A549 (cell line): ENCODE measurements at regions not wholly inside any gene's neighbourhood (a gene's known extent, or its start where the extent isn't known, plus 50 kb on each side); places are given as distances from the start of the nearest gene placed in this dataset.

Source experiments
- ATAC-seq, 2 experiments: fragments of 200-7000 bp in 1 of 2; fragments of >200 bp in 1 of 2; cut with Nextera tagmentation in 1 of 2; cut with Tn5 transposase in 1 of 2; 3 replicates each; pipeline versions ENCODE4 v1.8.0 to v1.9.1; 2018 to 2020; ENCODE audit warnings: mild to moderate bottlenecking in 1 of 2, moderate library complexity in 1 of 2
- CTCF ChIA-PET: fragments of 300-600 bp; sonication (Branson Sonifier 250); formaldehyde crosslinking; extraction: SDS; loops from one replicate; lab custom pipeline; 2021; ENCODE audit warnings: antibody characterized with exemption, inconsistent platforms; lab: Yijun Ruan, JAX
- POLR2A ChIA-PET: fragments of 350-600 bp; formaldehyde crosslinking; extraction: SDS; loops from one replicate; lab custom pipeline; 2021; ENCODE audit warnings: antibody characterized with exemption, inconsistent platforms; lab: Yijun Ruan, JAX
- DNase-seq, 2 experiments: peaks; one replicate each; pipeline versions ENCODE4 v3.0.0 to v3.0.0-alpha.2; 2011 to 2016; ENCODE audit warnings: low read depth in 1 of 2, low spot score in 1 of 2
- FAIRE-seq: peaks from 2 replicates; lab custom pipeline; 2011; peaks lifted over from hg19 to GRCh38; lab: Jason Lieb, UNC
- H3K27ac ChIP-seq, 2 experiments: fragments of >200 bp; sonication (Bioruptor Twin); formaldehyde crosslinking; 3 replicates each; pipeline ENCODE4 v1.5.1; 2016 to 2017
- H3K4me1 ChIP-seq: fragments of >200 bp; sonication (Bioruptor Twin); formaldehyde crosslinking; 3 replicates; pipeline ENCODE4 v1.6.1; 2016
- H3K4me2 ChIP-seq: fragments of >200 bp; sonication (Bioruptor Twin); formaldehyde crosslinking; 3 replicates; pipeline ENCODE4 v1.6.1; 2016
- H3K4me3 ChIP-seq: fragments of >200 bp; sonication (Bioruptor Twin); formaldehyde crosslinking; 3 replicates; pipeline ENCODE4 v1.5.1; 2016
- H3K9me3 ChIP-seq: fragments of >200 bp; sonication (Bioruptor Twin); formaldehyde crosslinking; 3 replicates; pipeline ENCODE4 v1.6.1; 2016
- BCL3 ChIP-seq: fragments of >200 bp; sonication (Bioruptor Twin); formaldehyde crosslinking; IDR thresholded peaks from 3 replicates; pipeline ENCODE4 v1.6.1; 2016
- BHLHE40 ChIP-seq: IDR thresholded peaks from 2 replicates; pipeline ENCODE4 v1.6.1; 2012; ENCODE audit warnings: low read depth, low read length, inconsistent platforms
- CHD2 ChIP-seq: fragments of 150-350 bp; IDR thresholded peaks from 2 replicates; pipeline ENCODE4 v1.6.1; 2014; ENCODE audit warnings: low read length; ENCODE audit not compliant: partially characterized antibody
- CTCF ChIP-seq: fragments of >200 bp; sonication (Bioruptor Twin); formaldehyde crosslinking; IDR thresholded peaks from 3 replicates; pipeline ENCODE4 v1.5.1; 2016
- E2F6 ChIP-seq: IDR thresholded peaks from 2 replicates; pipeline ENCODE4 v1.6.1; 2012; ENCODE audit warnings: low read depth, borderline replicate concordance
- ELK1 ChIP-seq: fragments of 150-350 bp; IDR thresholded peaks from 2 replicates; pipeline ENCODE4 v1.6.1; 2014; ENCODE audit warnings: low read depth, mild to moderate bottlenecking, low read length
- EP300 ChIP-seq, 2 experiments: fragments of >200 bp; sonication (Bioruptor Twin); formaldehyde crosslinking; IDR thresholded peaks; 2 replicates in 1 of 2; 3 replicates in 1 of 2; pipeline ENCODE4 v1.6.1; 2016 to 2017
- ESRRA ChIP-seq: fragments of 150-350 bp; IDR thresholded peaks from 2 replicates; pipeline ENCODE4 v1.6.1; 2014; ENCODE audit warnings: mild to moderate bottlenecking, low read length, borderline replicate concordance
- HDAC2 ChIP-seq: fragments of 200-600 bp; sonication (generic); IDR thresholded peaks from 2 replicates; pipeline ENCODE4 v1.6.1; 2016
- HOXA7 ChIP-seq: fragments of 250-450 bp; sonication (Bioruptor Pico); IDR thresholded peaks from 2 replicates; pipeline ENCODE4 v1.5.0; 2020; ENCODE audit warnings: mild to moderate bottlenecking, moderate library complexity
- JUNB ChIP-seq: fragments of >200 bp; sonication (Bioruptor Twin); formaldehyde crosslinking; IDR thresholded peaks from 2 replicates; pipeline ENCODE4 v1.6.1; 2016
- KDM5A ChIP-seq: fragments of 200-600 bp; sonication (generic); IDR thresholded peaks from 2 replicates; pipeline ENCODE4 v1.6.1; 2016; ENCODE audit warnings: antibody characterized with exemption, mild to moderate bottlenecking
- MAFK ChIP-seq: fragments of 450-650 bp; IDR thresholded peaks from 2 replicates; pipeline ENCODE4 v1.6.1; 2014; ENCODE audit not compliant: partially characterized antibody
- MAX ChIP-seq: IDR thresholded peaks from 2 replicates; pipeline ENCODE4 v1.6.1; 2012
- MAZ ChIP-seq: fragments of 150-350 bp; IDR thresholded peaks from 2 replicates; pipeline ENCODE4 v1.6.1; 2014; ENCODE audit warnings: antibody characterized with exemption, low read depth, low read length, borderline replicate concordance
- PHF8 ChIP-seq: fragments of 200-600 bp; sonication (generic); IDR thresholded peaks from 2 replicates; pipeline ENCODE4 v1.6.1; 2016; ENCODE audit warnings: low read depth, mild to moderate bottlenecking, antibody characterized with exemption, moderate library complexity, borderline replicate concordance
- POLR2A ChIP-seq: IDR thresholded peaks from 2 replicates; pipeline ENCODE4 v1.6.1; 2012; ENCODE audit warnings: mild to moderate bottlenecking, low read length
- RAD21 ChIP-seq, 2 experiments: fragments of >200 bp in 1 of 2; sonication (Bioruptor Twin) in 1 of 2; formaldehyde crosslinking in 1 of 2; IDR thresholded peaks in 1 of 2; conservative IDR thresholded peaks in 1 of 2; 2 replicates in 1 of 2; 3 replicates in 1 of 2; pipeline ENCODE4 v1.6.1; 2012 to 2018; ENCODE audit warnings: inconsistent platforms in 1 of 2
- RNF2 ChIP-seq: fragments of 200-600 bp; sonication (generic); IDR thresholded peaks from 2 replicates; pipeline ENCODE4 v1.6.1; 2016; ENCODE audit warnings: low read depth, mild to moderate bottlenecking, antibody characterized with exemption, moderate library complexity, borderline replicate concordance
- SREBF2 ChIP-seq: fragments of 450-650 bp; IDR thresholded peaks from 2 replicates; pipeline ENCODE4 v1.6.1; 2014; ENCODE audit warnings: mild to moderate bottlenecking, moderate library complexity
- whole genome bisulfite sequencing: methylation state at CpG from one replicate; pipeline ENCODE4 v1.1.6; 2017; ENCODE audit errors: missing lambda C conversion rate; 5-methylcytosine and 5-hydroxymethylcytosine counted together

- 11% methylated on average over 3 of the region's 3 CpGs for WGBS
- POLR2A ChIA-PET = no interaction called here
Measured at GRCh38 chr2:145975406-145975805, 1455.5 kb upstream of the ZEB2 start.

GRCh38 chr2:145961846-145962245 is 1441.9 kb upstream of the ZEB2 start:
- TF ChIP-seq BHLHE40 = no peak
- TF ChIP-seq MAX = no peak
- TF ChIP-seq CTCF = no peak
- no peak for TF ChIP-seq JUNB
- no peak for TF ChIP-seq HDAC2
- no peak for TF ChIP-seq KDM5A
- TF ChIP-seq E2F6 = no peak
- TF ChIP-seq BCL3 = no peak
- no peak for TF ChIP-seq HOXA7 (CRISPR knock-in tag)
- TF ChIP-seq SREBF2 = no peak
- TF ChIP-seq EP300 (IDR thresholded peaks at IDR 0.05) = no peak
- no peak for TF ChIP-seq RNF2
- no peak for TF ChIP-seq MAZ
- TF ChIP-seq RAD21 (conservative IDR thresholded peaks at IDR 0.05 in 1 of 2, IDR thresholded peaks at IDR 0.05 in 1 of 2) = no peak
- no peak for TF ChIP-seq ELK1
- TF ChIP-seq, all 56 proteins: peak for 0
- 0% methylated on average over 1 of the region's 1 CpG for WGBS
- POLR2A ChIA-PET = no interaction called here
- no peak for ATAC-seq
- Histone ChIP-seq H3K27ac (no peak overlapping the region), H3K4me3 (no peak overlapping the region), H3K4me2 (no peak overlapping the region), H3K9me3 (peaks cover 9% of the 10 kb centered on the region; the same call in 2 of the 3 replicates), H3K4me1 (no peaks in the 10 kb centered on the region)
- no peak for DNase-seq
- CTCF ChIA-PET = no interaction called here
- FAIRE-seq = no peak

More at GRCh38 chr2:145975406-145975805, 1455.5 kb upstream of the ZEB2 start:
- H3K4me1 ChIP-seq = no peaks in the 10 kb centered on the region
- H3K4me3 ChIP-seq = no peak overlapping the region
- no peak overlapping the region for H3K4me2 ChIP-seq
- TF ChIP-seq MAFK (no peak), POLR2A (no peak), CHD2 (no peak), MAZ (no peak), ELK1 (no peak), BHLHE40 (no peak), PHF8 (no peak), ESRRA (no peak)
- DNase-seq = no peak
- CTCF ChIA-PET = no interaction called here
- FAIRE-seq = no peak
- H3K27ac ChIP-seq = no peak overlapping the region
- no peaks in the 10 kb centered on the region for H3K9me3 ChIP-seq
- ATAC-seq = no peak
